ENCODE measurements at regions not wholly inside any gene's neighbourhood (a gene's known extent, or its start where the extent isn't known, plus 50 kb on each side); places are given as distances from the start of the nearest gene placed in this dataset.
"Not testable (repeated sequence)": the region's sequence is repeated elsewhere in the genome, so short reads cannot be mapped to it uniquely, and the experiment has no call there.

GRCh38 chr18:51506811-51507210 is 309.3 kb upstream of the MEX3C start:
- Histone ChIP-seq H3K4me3 (replicated peaks; ENCODE audit: insufficient read depth, low read length) (no peak overlapping the region), H3K27ac (replicated peaks) (no peak overlapping the region), H3K27me3 (ENCODE audit: insufficient read depth, poor library complexity, severe bottlenecking) (peaks cover 5% of the 10 kb centered on the region)
- DNase-seq (ENCODE audit: low read depth in 1 of 2, low spot score in 1 of 2), result no peak
- TF ChIP-seq REST (IDR thresholded peaks at IDR 0.05; ENCODE audit: insufficient replicate concordance, low read depth), result no peak
- TF ChIP-seq GABPA (IDR thresholded peaks at IDR 0.05; ENCODE audit: low read depth), result no peak
- TF ChIP-seq SPI1 (IDR thresholded peaks at IDR 0.05; ENCODE audit: borderline replicate concordance, low read depth), result no peak
- TF ChIP-seq POLR2AphosphoS5 (IDR thresholded peaks at IDR 0.05; ENCODE audit: low read depth), result no peak
- TF ChIP-seq CTCF (IDR thresholded peaks at IDR 0.05; ENCODE audit: insufficient read depth, low read length), result no peak

GRCh38 chr18:51508410-51508809 is 310.9 kb upstream of the MEX3C start:
- H3K27ac ChIP-seq (replicated peaks); H3K4me3 ChIP-seq (replicated peaks; ENCODE audit: insufficient read depth, low read length); H3K27me3 ChIP-seq (ENCODE audit: insufficient read depth, poor library complexity, severe bottlenecking); DNase-seq (ENCODE audit: low read depth in 1 of 2, low spot score in 1 of 2): not testable (repeated sequence)

GRCh38 chr18:51510020-51510419 is 312.5 kb upstream of the MEX3C start:
- H3K4me3 ChIP-seq (replicated peaks; ENCODE audit: insufficient read depth, low read length), result no peak overlapping the region
- TF ChIP-seq REST (IDR thresholded peaks at IDR 0.05; ENCODE audit: insufficient replicate concordance, low read depth) (no peak), POLR2AphosphoS5 (IDR thresholded peaks at IDR 0.05; ENCODE audit: low read depth) (no peak), CTCF (IDR thresholded peaks at IDR 0.05; ENCODE audit: insufficient read depth, low read length) (no peak), GABPA (IDR thresholded peaks at IDR 0.05; ENCODE audit: low read depth) (no peak), SPI1 (IDR thresholded peaks at IDR 0.05; ENCODE audit: borderline replicate concordance, low read depth) (no peak)
- H3K27ac ChIP-seq (replicated peaks), result no peak overlapping the region
- no peaks in the 10 kb centered on the region for H3K27me3 ChIP-seq (ENCODE audit: insufficient read depth, poor library complexity, severe bottlenecking)
- DNase-seq (ENCODE audit: low read depth in 1 of 2, low spot score in 1 of 2), result no peak

GRCh38 chr18:51513517-51513916 is 316.0 kb upstream of the MEX3C start:
- H3K4me3 ChIP-seq (replicated peaks; ENCODE audit: insufficient read depth, low read length), result no peak overlapping the region
- no peaks in the 10 kb centered on the region for H3K27me3 ChIP-seq (ENCODE audit: insufficient read depth, poor library complexity, severe bottlenecking)
- H3K27ac ChIP-seq (replicated peaks), result no peak overlapping the region
- DNase-seq (ENCODE audit: low read depth in 1 of 2, low spot score in 1 of 2), result no peak
- TF ChIP-seq POLR2AphosphoS5 (IDR thresholded peaks at IDR 0.05; ENCODE audit: low read depth) (no peak), REST (IDR thresholded peaks at IDR 0.05; ENCODE audit: insufficient replicate concordance, low read depth) (no peak), SPI1 (IDR thresholded peaks at IDR 0.05; ENCODE audit: borderline replicate concordance, low read depth) (no peak), GABPA (IDR thresholded peaks at IDR 0.05; ENCODE audit: low read depth) (no peak), CTCF (IDR thresholded peaks at IDR 0.05; ENCODE audit: insufficient read depth, low read length) (no peak)

Measured in HL-60 (cell line).